ENCODE measurements at regions not wholly inside any gene's neighbourhood (a gene's known extent, or its start where the extent isn't known, plus 50 kb on each side); places are given as distances from the start of the nearest gene placed in this dataset.
"Not testable (repeated sequence)": the region's sequence is repeated elsewhere in the genome, so short reads cannot be mapped to it uniquely, and the experiment has no call there.

DNA sequence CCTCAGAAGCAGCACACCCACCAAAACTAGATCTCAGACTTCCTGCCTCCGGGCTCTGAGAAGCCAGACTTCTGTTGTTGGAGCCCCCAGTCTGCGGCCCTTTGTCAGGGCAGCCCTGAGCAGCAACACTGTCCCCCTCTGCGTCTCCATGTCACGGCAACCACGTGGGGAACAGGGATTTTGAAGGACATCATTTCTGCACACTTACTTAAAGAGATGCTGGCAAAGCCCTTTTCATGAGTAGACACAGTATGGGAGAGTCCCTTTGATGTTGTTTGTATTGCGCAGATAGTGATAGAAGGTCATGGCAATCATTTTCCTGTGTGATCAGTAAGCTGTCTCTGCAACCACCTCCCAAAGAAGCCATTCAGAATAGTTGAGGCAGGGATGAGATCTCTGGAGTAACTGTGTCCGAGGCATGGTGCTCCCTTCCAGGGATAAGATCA, 69.1 kb upstream of the ID2 start:
- Histone ChIP-seq H3K27me3 (ENCODE audit: insufficient read depth, low read depth, low read length) (no peaks in the 10 kb centered on the region), H3F3A (ENCODE audit: insufficient read depth, low read length, poor library complexity, severe bottlenecking) (no peaks in the 10 kb centered on the region), H3K36me3 (ENCODE audit: insufficient read depth, low read length) (no peaks in the 10 kb centered on the region), H3K9ac (ENCODE audit: low read length) (no peak overlapping the region), H3K4me2 (ENCODE audit: low read length) (no peak overlapping the region), H4K20me1 (ENCODE audit: insufficient read depth) (no peaks in the 10 kb centered on the region), H3K9me2 (ENCODE audit: insufficient read depth, low read length) (no peaks in the 10 kb centered on the region), H3K9me3 (ENCODE audit: low read length) (no peaks in the 10 kb centered on the region), H3K27ac (ENCODE audit: low read length) (no peak overlapping the region), H3K79me2 (replicated peaks; ENCODE audit: insufficient read depth, low read length) (no peaks in the 10 kb centered on the region), H3K4me3 (ENCODE audit: low read length) (no peak overlapping the region), H2AFZ (ENCODE audit: low read depth, low read length) (no peak overlapping the region)
- TF ChIP-seq, protein P1, sequence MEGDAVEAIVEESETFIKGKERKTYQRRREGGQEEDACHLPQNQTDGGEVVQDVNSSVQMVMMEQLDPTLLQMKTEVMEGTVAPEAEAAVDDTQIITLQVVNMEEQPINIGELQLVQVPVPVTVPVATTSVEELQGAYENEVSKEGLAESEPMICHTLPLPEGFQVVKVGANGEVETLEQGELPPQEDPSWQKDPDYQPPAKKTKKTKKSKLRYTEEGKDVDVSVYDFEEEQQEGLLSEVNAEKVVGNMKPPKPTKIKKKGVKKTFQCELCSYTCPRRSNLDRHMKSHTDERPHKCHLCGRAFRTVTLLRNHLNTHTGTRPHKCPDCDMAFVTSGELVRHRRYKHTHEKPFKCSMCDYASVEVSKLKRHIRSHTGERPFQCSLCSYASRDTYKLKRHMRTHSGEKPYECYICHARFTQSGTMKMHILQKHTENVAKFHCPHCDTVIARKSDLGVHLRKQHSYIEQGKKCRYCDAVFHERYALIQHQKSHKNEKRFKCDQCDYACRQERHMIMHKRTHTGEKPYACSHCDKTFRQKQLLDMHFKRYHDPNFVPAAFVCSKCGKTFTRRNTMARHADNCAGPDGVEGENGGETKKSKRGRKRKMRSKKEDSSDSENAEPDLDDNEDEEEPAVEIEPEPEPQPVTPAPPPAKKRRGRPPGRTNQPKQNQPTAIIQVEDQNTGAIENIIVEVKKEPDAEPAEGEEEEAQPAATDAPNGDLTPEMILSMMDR (IDR thresholded peaks at IDR 0.05; ENCODE audit: poor library complexity, severe bottlenecking): no peak

DNA sequence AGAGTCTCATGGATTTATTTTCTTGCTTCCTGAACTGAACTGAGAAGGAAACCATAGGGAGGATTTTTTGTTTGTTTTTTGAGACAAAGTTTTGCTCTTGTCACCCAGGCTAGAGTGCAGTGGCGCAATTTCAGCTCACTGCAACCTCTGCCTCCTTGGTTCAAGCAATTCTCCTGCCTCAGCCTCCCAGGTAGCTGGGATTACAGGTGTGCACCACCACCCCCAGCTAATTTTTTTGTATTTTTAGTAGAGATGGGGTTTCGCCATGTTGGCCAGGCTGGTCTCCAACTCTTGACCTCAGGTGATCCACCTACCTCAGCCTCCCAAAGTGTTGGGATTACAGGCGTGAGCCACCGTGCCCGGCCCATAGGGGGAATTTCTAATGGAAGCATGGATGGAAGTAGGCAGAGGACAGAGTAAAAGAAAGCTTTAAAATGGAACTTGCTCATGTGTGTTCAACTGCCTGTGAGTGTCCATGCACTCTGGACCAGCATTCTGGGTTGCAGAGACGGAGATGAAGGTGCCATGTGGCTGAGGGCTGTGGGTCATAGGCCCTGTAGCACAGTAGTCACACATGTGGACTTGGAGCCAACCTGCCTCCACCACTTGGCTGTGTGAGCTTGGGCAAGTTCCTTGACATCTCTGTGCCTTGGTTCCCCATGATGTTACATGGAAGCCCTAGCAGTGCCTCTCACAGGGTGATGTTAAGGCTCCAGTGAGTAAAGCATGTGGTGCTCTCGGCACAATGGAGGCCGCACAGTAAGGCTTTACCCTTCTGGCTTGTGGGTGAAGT, 68.5 kb upstream of the ID2 start:
- not testable (repeated sequence) for H3K36me3 ChIP-seq (ENCODE audit: insufficient read depth, low read length); H4K20me1 ChIP-seq (ENCODE audit: insufficient read depth); H3K9me2 ChIP-seq (ENCODE audit: insufficient read depth, low read length); H3K9me3 ChIP-seq (ENCODE audit: low read length); H3K4me2 ChIP-seq (ENCODE audit: low read length); H2AFZ ChIP-seq (ENCODE audit: low read depth, low read length); H3K79me2 ChIP-seq (replicated peaks; ENCODE audit: insufficient read depth, low read length); H3F3A ChIP-seq (ENCODE audit: insufficient read depth, low read length, poor library complexity, severe bottlenecking); H3K9ac ChIP-seq (ENCODE audit: low read length); H3K4me3 ChIP-seq (ENCODE audit: low read length); H3K27me3 ChIP-seq (ENCODE audit: insufficient read depth, low read depth, low read length); H3K27ac ChIP-seq (ENCODE audit: low read length)

DNA sequence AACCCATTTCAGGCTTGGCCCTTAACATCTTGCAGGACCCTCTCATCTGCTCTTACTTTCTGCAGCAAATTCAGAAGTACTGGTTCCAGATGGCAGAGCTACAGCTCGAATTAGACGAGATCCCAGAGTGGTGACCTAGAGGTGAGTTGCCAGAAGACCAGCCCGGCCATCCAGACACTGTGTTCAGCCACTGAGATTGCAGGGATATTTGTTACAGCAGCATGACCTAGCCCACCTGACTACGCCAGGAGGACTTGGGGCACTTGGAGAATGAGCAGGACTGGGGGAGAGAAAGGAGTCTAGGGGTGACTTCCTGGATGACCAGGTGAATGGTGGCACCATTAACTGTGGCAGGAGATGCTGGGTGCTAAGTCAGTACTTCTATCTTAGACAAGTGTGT, 67.2 kb upstream of the ID2 start:
- Histone ChIP-seq H3K27me3 (ENCODE audit: insufficient read depth, low read depth, low read length) (no peaks in the 10 kb centered on the region), H3K9me2 (ENCODE audit: insufficient read depth, low read length) (no peaks in the 10 kb centered on the region), H4K20me1 (ENCODE audit: insufficient read depth) (no peaks in the 10 kb centered on the region), H3K27ac (ENCODE audit: low read length) (no peak overlapping the region), H3K9me3 (ENCODE audit: low read length) (no peaks in the 10 kb centered on the region), H3K36me3 (ENCODE audit: insufficient read depth, low read length) (no peaks in the 10 kb centered on the region), H3F3A (ENCODE audit: insufficient read depth, low read length, poor library complexity, severe bottlenecking) (no peaks in the 10 kb centered on the region), H3K9ac (ENCODE audit: low read length) (no peak overlapping the region), H2AFZ (ENCODE audit: low read depth, low read length) (no peak overlapping the region), H3K4me3 (ENCODE audit: low read length) (no peak overlapping the region), H3K79me2 (replicated peaks; ENCODE audit: insufficient read depth, low read length) (no peaks in the 10 kb centered on the region), H3K4me2 (ENCODE audit: low read length) (no peak overlapping the region)
- TF ChIP-seq, protein P2, sequence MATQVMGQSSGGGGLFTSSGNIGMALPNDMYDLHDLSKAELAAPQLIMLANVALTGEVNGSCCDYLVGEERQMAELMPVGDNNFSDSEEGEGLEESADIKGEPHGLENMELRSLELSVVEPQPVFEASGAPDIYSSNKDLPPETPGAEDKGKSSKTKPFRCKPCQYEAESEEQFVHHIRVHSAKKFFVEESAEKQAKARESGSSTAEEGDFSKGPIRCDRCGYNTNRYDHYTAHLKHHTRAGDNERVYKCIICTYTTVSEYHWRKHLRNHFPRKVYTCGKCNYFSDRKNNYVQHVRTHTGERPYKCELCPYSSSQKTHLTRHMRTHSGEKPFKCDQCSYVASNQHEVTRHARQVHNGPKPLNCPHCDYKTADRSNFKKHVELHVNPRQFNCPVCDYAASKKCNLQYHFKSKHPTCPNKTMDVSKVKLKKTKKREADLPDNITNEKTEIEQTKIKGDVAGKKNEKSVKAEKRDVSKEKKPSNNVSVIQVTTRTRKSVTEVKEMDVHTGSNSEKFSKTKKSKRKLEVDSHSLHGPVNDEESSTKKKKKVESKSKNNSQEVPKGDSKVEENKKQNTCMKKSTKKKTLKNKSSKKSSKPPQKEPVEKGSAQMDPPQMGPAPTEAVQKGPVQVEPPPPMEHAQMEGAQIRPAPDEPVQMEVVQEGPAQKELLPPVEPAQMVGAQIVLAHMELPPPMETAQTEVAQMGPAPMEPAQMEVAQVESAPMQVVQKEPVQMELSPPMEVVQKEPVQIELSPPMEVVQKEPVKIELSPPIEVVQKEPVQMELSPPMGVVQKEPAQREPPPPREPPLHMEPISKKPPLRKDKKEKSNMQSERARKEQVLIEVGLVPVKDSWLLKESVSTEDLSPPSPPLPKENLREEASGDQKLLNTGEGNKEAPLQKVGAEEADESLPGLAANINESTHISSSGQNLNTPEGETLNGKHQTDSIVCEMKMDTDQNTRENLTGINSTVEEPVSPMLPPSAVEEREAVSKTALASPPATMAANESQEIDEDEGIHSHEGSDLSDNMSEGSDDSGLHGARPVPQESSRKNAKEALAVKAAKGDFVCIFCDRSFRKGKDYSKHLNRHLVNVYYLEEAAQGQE (IDR thresholded peaks at IDR 0.05; ENCODE audit: borderline replicate concordance): no peak
- TF ChIP-seq TAF1 (IDR thresholded peaks at IDR 0.05; ENCODE audit: low read depth): no peak
- TF ChIP-seq, protein P1 (IDR thresholded peaks at IDR 0.05; ENCODE audit: poor library complexity, severe bottlenecking): no peak
- TF ChIP-seq EP300 (conservative IDR thresholded peaks at IDR 0.05; ENCODE audit: poor library complexity, severe bottlenecking): no peak
- TF ChIP-seq SMC3 (conservative IDR thresholded peaks at IDR 0.05; ENCODE audit: poor library complexity): no peak
- no peak for TF ChIP-seq EZH2 (IDR thresholded peaks at IDR 0.05; ENCODE audit: borderline replicate concordance, insufficient read depth, low read length, poor library complexity, severe bottlenecking)
- TF ChIP-seq MXI1 (conservative IDR thresholded peaks at IDR 0.05; ENCODE audit: poor library complexity, severe bottlenecking): no peak
- TF ChIP-seq RAD21 (conservative IDR thresholded peaks at IDR 0.05): no peak
- no peak for TF ChIP-seq POLR2AphosphoS5 (IDR thresholded peaks at IDR 0.05)

All from neural cell (in vitro differentiated cells).